Stimulated activated CD8-positive, alpha-beta memory T cell treated with anti-CD3 and anti-CD28 coated beads, Interleukin-4, amount 100 ng/mL, for 1 hour (primary cell): ENCODE measurements at regions not wholly inside any gene's neighbourhood (a gene's known extent, or its start where the extent isn't known, plus 50 kb on each side); places are given as distances from the start of the nearest gene placed in this dataset.

Source experiments
- DNase-seq, 2 donors: peaks; one replicate each; pipeline ENCODE4 v3.0.0-alpha.2; 2020; ENCODE audit warnings: low read depth in 2 of 2, low spot score in 1 of 2

- no peak for DNase-seq
These were observed 236.0 kb upstream of the FBXL7 start for GRCh38 chr5:15263942-15264341.

GRCh38 chr5:15263406-15263805 is 236.6 kb upstream of the FBXL7 start:
- no peak for DNase-seq

- DNase-seq: no peak
These were observed 238.5 kb upstream of the FBXL7 start for GRCh38 chr5:15261269-15261995.

GRCh38 chr5:15260356-15261268 is 239.4 kb upstream of the FBXL7 start:
- no peak for DNase-seq

GRCh38 chr5:15256485-15256884 is 243.5 kb upstream of the FBXL7 start:
- no peak for DNase-seq

- DNase-seq: no peak
These were observed 244.4 kb upstream of the FBXL7 start for GRCh38 chr5:15255576-15255975.

- no peak for DNase-seq
These were observed 245.4 kb upstream of the FBXL7 start for GRCh38 chr5:15254607-15255006.

GRCh38 chr5:15252331-15252730 is 247.6 kb upstream of the FBXL7 start:
- DNase-seq: no peak

- no peak for DNase-seq
These were observed 250.8 kb upstream of the FBXL7 start for GRCh38 chr5:15249152-15249551.

GRCh38 chr5:15248731-15249130 is 251.2 kb upstream of the FBXL7 start:
- no peak for DNase-seq

- DNase-seq: no peak
These were observed 254.1 kb upstream of the FBXL7 start for GRCh38 chr5:15245913-15246312.

GRCh38 chr5:15243301-15244020 is 256.5 kb upstream of the FBXL7 start:
- DNase-seq: no peak

GRCh38 chr5:15241216-15241821 is 258.7 kb upstream of the FBXL7 start:
- no peak for DNase-seq

- no peak for DNase-seq
These were observed 262.0 kb upstream of the FBXL7 start for GRCh38 chr5:15238006-15238405.

- DNase-seq: no peak
These were observed 263.0 kb upstream of the FBXL7 start for GRCh38 chr5:15236911-15237508.

GRCh38 chr5:15234911-15235310 is 265.1 kb upstream of the FBXL7 start:
- no peak for DNase-seq

- DNase-seq: no peak
These were observed 265.6 kb upstream of the FBXL7 start for GRCh38 chr5:15234366-15234765.

- no peak for DNase-seq
These were observed 266.4 kb upstream of the FBXL7 start for GRCh38 chr5:15233566-15233965.

- no peak for DNase-seq
These were observed 277.8 kb upstream of the FBXL7 start for GRCh38 chr5:15222156-15222555.

- no peak for DNase-seq
These were observed 279.3 kb upstream of the FBXL7 start for GRCh38 chr5:15220642-15221173.

- DNase-seq: no peak
These were observed 284.9 kb upstream of the FBXL7 start for GRCh38 chr5:15215056-15215455.
